WI38 (cell line): ENCODE measurements at regions not wholly inside any gene's neighbourhood (a gene's known extent, or its start where the extent isn't known, plus 50 kb on each side); places are given as distances from the start of the nearest gene placed in this dataset.

Experiments used
- H3K4me3 ChIP-seq: 2 replicates; pipeline ENCODE4 v1.5.1; 2011; ENCODE audit warnings: low read depth, mild to moderate bottlenecking, control low read depth, low read length
- TF ChIP-seq, protein P1 (sequence below): IDR thresholded peaks from 2 replicates; pipeline ENCODE4 v1.5.1; 2012; ENCODE audit warnings: low read depth, mild to moderate bottlenecking, control low read depth, low read length

DNA sequence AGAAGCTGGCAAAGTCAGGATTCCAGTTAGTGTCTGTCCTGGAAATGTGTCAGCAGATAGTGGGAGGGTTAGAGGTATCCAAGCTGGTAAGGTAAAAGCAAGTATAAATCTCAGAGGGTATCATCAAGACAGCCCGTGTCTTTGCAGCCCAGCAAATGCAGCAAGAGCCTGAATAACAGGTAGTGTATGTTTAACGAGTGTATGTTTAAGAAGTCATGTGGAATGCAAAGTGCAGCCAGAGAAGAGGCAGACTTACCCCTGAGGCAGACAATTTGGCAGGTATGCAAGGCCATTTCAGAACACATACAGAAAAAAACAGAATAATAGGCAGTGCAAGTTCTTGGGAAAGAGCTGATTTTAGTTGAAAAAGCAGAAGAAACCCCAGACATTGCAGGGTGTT is 411.0 kb upstream of the NEGR1 start:
- H3K4me3 ChIP-seq, result no peak overlapping the region

DNA sequence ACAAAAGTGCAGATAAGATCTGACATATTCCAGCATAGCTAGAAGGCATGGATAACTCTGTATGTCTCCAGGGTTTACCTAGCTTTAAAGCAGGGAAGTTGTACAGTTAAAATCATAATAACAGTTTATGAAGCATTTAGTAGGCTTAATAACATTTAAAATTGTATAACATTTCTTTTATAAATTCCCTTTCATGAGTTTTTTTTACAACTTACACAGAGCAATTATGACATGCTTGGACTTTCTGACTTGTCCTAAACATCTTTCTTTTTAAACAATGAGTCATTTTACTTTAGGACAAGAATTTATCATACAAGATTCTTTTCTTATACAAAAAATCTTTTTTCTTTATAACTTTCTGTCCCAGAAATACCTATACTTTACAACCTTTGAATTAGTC is 408.5 kb upstream of the NEGR1 start:
- TF ChIP-seq, protein P1, sequence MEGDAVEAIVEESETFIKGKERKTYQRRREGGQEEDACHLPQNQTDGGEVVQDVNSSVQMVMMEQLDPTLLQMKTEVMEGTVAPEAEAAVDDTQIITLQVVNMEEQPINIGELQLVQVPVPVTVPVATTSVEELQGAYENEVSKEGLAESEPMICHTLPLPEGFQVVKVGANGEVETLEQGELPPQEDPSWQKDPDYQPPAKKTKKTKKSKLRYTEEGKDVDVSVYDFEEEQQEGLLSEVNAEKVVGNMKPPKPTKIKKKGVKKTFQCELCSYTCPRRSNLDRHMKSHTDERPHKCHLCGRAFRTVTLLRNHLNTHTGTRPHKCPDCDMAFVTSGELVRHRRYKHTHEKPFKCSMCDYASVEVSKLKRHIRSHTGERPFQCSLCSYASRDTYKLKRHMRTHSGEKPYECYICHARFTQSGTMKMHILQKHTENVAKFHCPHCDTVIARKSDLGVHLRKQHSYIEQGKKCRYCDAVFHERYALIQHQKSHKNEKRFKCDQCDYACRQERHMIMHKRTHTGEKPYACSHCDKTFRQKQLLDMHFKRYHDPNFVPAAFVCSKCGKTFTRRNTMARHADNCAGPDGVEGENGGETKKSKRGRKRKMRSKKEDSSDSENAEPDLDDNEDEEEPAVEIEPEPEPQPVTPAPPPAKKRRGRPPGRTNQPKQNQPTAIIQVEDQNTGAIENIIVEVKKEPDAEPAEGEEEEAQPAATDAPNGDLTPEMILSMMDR, result no peak
- H3K4me3 ChIP-seq, result no peak overlapping the region

More for the DNA sequence above, 411.0 kb upstream of the NEGR1 start:
- TF ChIP-seq, protein P1, result no peak

DNA sequence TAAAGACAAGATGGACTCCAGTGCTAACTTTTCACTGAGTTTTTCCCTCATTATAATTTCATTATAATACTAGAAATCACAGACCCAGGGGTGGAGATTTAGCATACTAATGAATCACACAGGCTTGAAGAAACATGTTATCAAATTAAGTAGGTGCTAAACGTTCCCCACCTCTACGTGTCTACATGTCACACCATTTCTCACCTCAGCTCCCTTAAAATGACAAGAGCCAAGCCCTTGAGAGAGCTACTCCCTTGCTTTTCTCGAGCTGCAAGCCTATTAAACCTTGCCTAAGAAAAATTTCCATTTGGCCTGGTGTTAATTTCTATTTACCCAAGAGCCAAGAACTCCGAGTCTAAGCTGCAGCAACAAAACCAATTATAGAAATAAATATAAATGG is 396.3 kb upstream of the NEGR1 start:
- no peak overlapping the region for H3K4me3 ChIP-seq
- TF ChIP-seq, protein P1, result no peak

DNA sequence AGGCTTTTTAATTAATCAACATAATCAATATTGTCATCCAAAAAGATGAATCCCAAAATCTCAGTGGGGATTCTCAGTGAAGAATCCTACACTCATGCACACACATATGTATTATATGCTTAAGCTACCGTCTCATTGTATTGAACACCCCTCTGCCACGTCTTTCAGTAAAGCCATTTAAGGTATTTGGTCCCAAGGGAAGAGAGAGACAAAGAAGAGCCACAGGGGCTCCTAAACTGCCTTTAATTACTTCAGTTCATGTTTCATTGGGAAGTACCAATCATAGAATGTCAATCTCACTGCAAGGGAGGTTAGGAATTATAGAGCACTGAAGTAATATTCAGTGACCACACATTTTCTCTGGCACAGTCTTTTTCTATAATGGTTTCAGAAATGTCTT is 388.6 kb upstream of the NEGR1 start:
- TF ChIP-seq, protein P1, result no peak
- H3K4me3 ChIP-seq, result no peak overlapping the region

DNA sequence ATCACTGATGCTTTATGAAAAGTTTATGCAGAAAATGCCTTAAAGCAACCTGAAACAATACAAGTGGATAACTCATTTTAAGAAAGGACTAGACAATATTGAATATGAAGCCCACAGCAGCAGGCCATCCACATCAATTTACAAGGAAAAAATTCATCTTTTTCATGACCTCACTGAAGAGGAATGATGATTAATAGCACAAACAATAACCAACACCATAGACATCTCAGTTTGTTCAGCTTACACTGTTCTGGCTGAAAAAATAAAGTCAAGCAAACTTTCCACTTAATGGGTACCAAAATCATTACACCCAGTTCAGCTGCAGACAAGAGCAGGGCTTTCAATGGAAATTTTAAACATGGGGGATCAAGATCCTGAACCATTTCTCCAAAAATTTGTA is 380.6 kb upstream of the NEGR1 start:
- H3K4me3 ChIP-seq, result no peak overlapping the region
- TF ChIP-seq, protein P1, result no peak

DNA sequence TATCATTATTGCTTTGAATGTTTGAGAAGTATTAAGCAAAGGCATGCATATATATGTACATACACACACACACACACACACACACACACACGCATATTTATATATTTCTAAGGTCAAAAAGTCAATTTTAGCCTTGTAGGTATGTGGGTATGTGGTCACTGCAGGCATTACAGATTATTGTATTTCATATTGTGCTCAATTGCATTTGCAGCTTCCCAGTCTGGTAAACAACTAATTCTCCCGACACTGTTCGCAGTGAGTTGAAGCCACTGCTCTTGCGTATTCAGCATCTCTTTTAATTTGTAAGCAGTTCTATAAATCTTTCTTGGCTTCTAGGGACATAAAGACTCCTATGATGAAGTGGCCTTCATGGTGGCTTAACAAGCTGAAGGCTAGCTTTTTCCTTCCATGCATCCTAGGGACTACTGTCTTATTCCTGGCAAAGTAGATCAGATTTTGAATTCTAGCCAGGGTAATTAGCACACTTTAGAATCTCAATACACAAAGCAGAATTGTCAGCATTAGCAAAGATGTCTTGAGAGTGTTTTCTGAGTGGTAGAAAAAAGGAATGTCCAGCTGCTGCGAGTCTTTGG is 368.6 kb upstream of the NEGR1 start:
- TF ChIP-seq, protein P1, result no peak
- no peak overlapping the region for H3K4me3 ChIP-seq

DNA sequence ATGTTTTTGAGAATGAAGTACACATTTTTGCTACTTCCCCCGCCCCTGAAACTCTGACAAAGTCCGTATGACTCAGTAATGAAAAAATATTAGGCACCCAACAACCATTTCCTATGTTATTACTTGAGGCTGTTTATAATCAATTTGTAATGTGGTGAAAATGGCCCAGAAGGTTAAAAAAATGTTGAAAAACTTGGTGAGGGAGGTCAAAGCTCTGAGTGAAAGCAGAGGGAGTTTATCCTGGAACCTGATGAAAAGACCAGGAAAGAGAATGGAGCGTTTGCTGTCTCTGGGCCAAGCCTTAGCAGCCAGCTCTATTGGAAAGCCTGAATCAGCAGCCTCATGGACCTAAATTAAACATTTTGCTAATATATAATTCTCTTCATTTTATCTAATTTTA is 367.7 kb upstream of the NEGR1 start:
- TF ChIP-seq, protein P1, result no peak

More for the DNA sequence above, 367.7 kb upstream of the NEGR1 start:
- H3K4me3 ChIP-seq, result no peak overlapping the region
